OCI-LY1 (cell line): ENCODE measurements at regions not wholly inside any gene's neighbourhood (a gene's known extent, or its start where the extent isn't known, plus 50 kb on each side); places are given as distances from the start of the nearest gene placed in this dataset.

Experiments used
- CTCF ChIP-seq: fragments of 200-600 bp; sonication (generic), shearing (Covaris generic); IDR thresholded peaks from 2 replicates; pipeline ENCODE4 v1.5.1; 2017; ENCODE audit warnings: mild to moderate bottlenecking, antibody characterized with exemption, low read length, moderate library complexity, mixed read lengths
- EZH2 ChIP-seq: fragments of 200-600 bp; sonication (generic), shearing (Covaris generic); IDR thresholded peaks from 2 replicates; pipeline ENCODE4 v1.8.0; 2017; ENCODE audit warnings: borderline replicate concordance, mixed run types, mild to moderate bottlenecking, antibody characterized with exemption, low read length, moderate library complexity, mixed read lengths

GRCh38 chr14:51185754-51186153 lies 54.3 kb upstream of the TMX1 start:
- TF ChIP-seq CTCF (no peak), EZH2 (no peak)
